H9 (cell line): ENCODE measurements at regions not wholly inside any gene's neighbourhood (a gene's known extent, or its start where the extent isn't known, plus 50 kb on each side); places are given as distances from the start of the nearest gene placed in this dataset.

ENCODE experiments used
- DNase-seq: peaks from one replicate; pipeline ENCODE4 v3.0.0-alpha.2; 2017
- H2AFZ ChIP-seq: one replicate; pipeline ENCODE4 v1.6.1; 2013; ENCODE audit warnings: mild to moderate bottlenecking, low read length, control low read depth, moderate library complexity
- H2AK5ac ChIP-seq: 2 replicates; pipeline ENCODE4 v1.6.1; 2013; ENCODE audit warnings: low read length, control low read depth, mixed read lengths; ENCODE audit not compliant: insufficient read length
- H2BK120ac ChIP-seq: one replicate; pipeline ENCODE4 v1.6.1; 2013; ENCODE audit warnings: low read depth, mild to moderate bottlenecking, low read length, control low read depth, inconsistent platforms; ENCODE audit not compliant: poor library complexity, severe bottlenecking
- H2BK12ac ChIP-seq: 2 replicates; pipeline ENCODE4 v1.6.1; 2013; ENCODE audit warnings: low read length, control low read depth, mixed read lengths, low read depth; ENCODE audit not compliant: insufficient read length
- H2BK15ac ChIP-seq: 2 replicates; pipeline ENCODE4 v1.6.1; 2013; ENCODE audit warnings: low read depth, low read length, control low read depth
- H2BK20ac ChIP-seq: one replicate; pipeline ENCODE4 v1.6.1; 2013; ENCODE audit warnings: low read depth, mild to moderate bottlenecking, low read length, control low read depth, inconsistent platforms; ENCODE audit not compliant: poor library complexity, severe bottlenecking
- H2BK5ac ChIP-seq: 2 replicates; pipeline ENCODE4 v1.6.1; 2013; ENCODE audit warnings: low read length, control low read depth, mixed read lengths; ENCODE audit not compliant: insufficient read length
- H3K14ac ChIP-seq: 2 replicates; pipeline ENCODE4 v1.6.1; 2013; ENCODE audit warnings: low read length, control low read depth; ENCODE audit not compliant: insufficient read depth
- H3K18ac ChIP-seq: 2 replicates; pipeline ENCODE4 v1.6.1; 2013; ENCODE audit warnings: low read depth, mild to moderate bottlenecking, mixed read lengths, low read length, control low read depth; ENCODE audit not compliant: insufficient read length
- H3K23ac ChIP-seq: 2 replicates; pipeline ENCODE4 v1.6.1; 2013; ENCODE audit warnings: low read length, control low read depth, mixed read lengths, low read depth; ENCODE audit not compliant: insufficient read length
- H3K23me2 ChIP-seq: 2 replicates; pipeline ENCODE4 v1.6.1; 2013; ENCODE audit warnings: low read depth, mild to moderate bottlenecking, mixed read lengths, low read length, control low read depth; ENCODE audit not compliant: insufficient read length, poor library complexity, severe bottlenecking
- H3K27ac ChIP-seq: 2 replicates; pipeline ENCODE4 v1.5.1; 2013; ENCODE audit warnings: low read length, control low read depth, mixed read lengths, low read depth; ENCODE audit not compliant: insufficient read length
- H3K27me3 ChIP-seq: 2 replicates; pipeline ENCODE4 v1.6.1; 2013; ENCODE audit warnings: low read length, control low read depth, inconsistent platforms; ENCODE audit not compliant: insufficient read depth
- H3K4ac ChIP-seq: 2 replicates; pipeline ENCODE4 v1.6.1; 2013; ENCODE audit warnings: low read depth, mild to moderate bottlenecking, control low read depth, inconsistent platforms, low read length, moderate library complexity
- H3K4me1 ChIP-seq: 2 replicates; pipeline ENCODE4 v1.6.1; 2013; ENCODE audit warnings: low read length, control low read depth, inconsistent platforms; ENCODE audit not compliant: insufficient read depth
- H3K4me2 ChIP-seq: 2 replicates; pipeline ENCODE4 v1.6.1; 2013; ENCODE audit warnings: low read length, control low read depth, mixed read lengths; ENCODE audit not compliant: insufficient read length, insufficient read depth
- H3K56ac ChIP-seq: 2 replicates; pipeline ENCODE4 v1.6.1; 2013; ENCODE audit warnings: low read depth, mild to moderate bottlenecking, mixed read lengths, low read length, control low read depth; ENCODE audit not compliant: insufficient read length
- H3K79me1 ChIP-seq: 2 replicates; pipeline ENCODE4 v1.6.1; 2013; ENCODE audit warnings: low read depth, mild to moderate bottlenecking, moderate library complexity, low read length, control low read depth, inconsistent platforms; ENCODE audit not compliant: insufficient read depth, poor library complexity, severe bottlenecking
- H3K79me2 ChIP-seq: 2 replicates; pipeline ENCODE4 v1.6.1; 2013; ENCODE audit warnings: low read length, control low read depth, inconsistent platforms; ENCODE audit not compliant: insufficient read depth
- H3K9ac ChIP-seq: 2 replicates; pipeline ENCODE4 v1.6.1; 2013; ENCODE audit warnings: low read length, control low read depth, mixed read lengths; ENCODE audit not compliant: insufficient read length; ENCODE audit errors: extremely low read depth
- H3K9me3 ChIP-seq: one replicate; pipeline ENCODE4 v1.6.1; 2013; ENCODE audit warnings: low read depth, low read length, inconsistent platforms; ENCODE audit not compliant: control insufficient read depth
- H3T11ph ChIP-seq: one replicate; pipeline ENCODE4 v1.6.1; 2013; ENCODE audit warnings: mild to moderate bottlenecking, low read length, control low read depth, inconsistent platforms
- H4K20me1 ChIP-seq: one replicate; pipeline ENCODE4 v1.6.1; 2013; ENCODE audit not compliant: control insufficient read depth, insufficient read length, insufficient read depth
- H4K5ac ChIP-seq: 2 replicates; pipeline ENCODE4 v1.6.1; 2013; ENCODE audit warnings: low read depth, mild to moderate bottlenecking, mixed read lengths, low read length, control low read depth; ENCODE audit not compliant: insufficient read length
- H4K8ac ChIP-seq: replicated peaks from 2 replicates; pipeline ENCODE4 v1.6.1; 2013; ENCODE audit warnings: low read length, control low read depth, mixed read lengths, low read depth; ENCODE audit not compliant: insufficient read length
- H4K91ac ChIP-seq: 2 replicates; pipeline ENCODE4 v1.6.1; 2013; ENCODE audit warnings: low read depth, mild to moderate bottlenecking, moderate library complexity, mixed read lengths, low read length, control low read depth; ENCODE audit not compliant: insufficient read length
- H3K27ac Mint-ChIP-seq, 3 experiments: 2 replicates in 2 of 3; 3 replicates in 1 of 3; pipeline ENCODE4 v1.8.0; 2020 to 2021; ENCODE audit warnings: mixed read lengths in 3 of 3, mild to moderate bottlenecking in 1 of 3, moderate library complexity in 1 of 3
- H3K27me3 Mint-ChIP-seq: 2 replicates; pipeline ENCODE4 v1.8.0; 2021; ENCODE audit warnings: low read depth, mild to moderate bottlenecking, moderate library complexity, mixed read lengths
- H3K36me3 Mint-ChIP-seq, 3 experiments: 2 replicates in 2 of 3; 3 replicates in 1 of 3; pipeline ENCODE4 v1.8.0; 2020 to 2021; ENCODE audit warnings: low read depth in 3 of 3, mixed read lengths in 3 of 3; ENCODE audit not compliant: insufficient read depth in 1 of 3
- H3K4me1 Mint-ChIP-seq, 2 experiments: 2 replicates each; pipeline ENCODE4 v1.8.0; 2020; ENCODE audit warnings: mixed read lengths in 2 of 2
- H3K4me3 Mint-ChIP-seq, 2 experiments: 2 replicates in 1 of 2; 3 replicates in 1 of 2; pipeline ENCODE4 v1.8.0; 2020 to 2021; ENCODE audit warnings: mild to moderate bottlenecking in 2 of 2, mixed read lengths in 2 of 2, moderate library complexity in 1 of 2
- H3K9me3 Mint-ChIP-seq, 2 experiments: 2 replicates in 1 of 2; 3 replicates in 1 of 2; pipeline ENCODE4 v1.8.0; 2020; ENCODE audit warnings: mild to moderate bottlenecking in 2 of 2, mixed read lengths in 2 of 2, moderate library complexity in 1 of 2
- WGBS: extraction: QIAGEN DNeasy Blood & Tissue Kit; methylation state at CpG from one replicate; pipeline ENCODE4 v1.1.7; 2013; ENCODE audit warnings: missing lambda C conversion rate, low lambda C conversion rate, mixed read lengths; ENCODE audit not compliant: insufficient read length; ENCODE audit errors: extremely low coverage; 5-methylcytosine and 5-hydroxymethylcytosine counted together
- TF ChIP-seq, protein P1 (sequence below): fragments of 200-600 bp; sonication (generic); conservative IDR thresholded peaks from 3 replicates; pipeline ENCODE4 v1.8.0; 2021; ENCODE audit warnings: antibody characterized with exemption, mild to moderate bottlenecking

DNA sequence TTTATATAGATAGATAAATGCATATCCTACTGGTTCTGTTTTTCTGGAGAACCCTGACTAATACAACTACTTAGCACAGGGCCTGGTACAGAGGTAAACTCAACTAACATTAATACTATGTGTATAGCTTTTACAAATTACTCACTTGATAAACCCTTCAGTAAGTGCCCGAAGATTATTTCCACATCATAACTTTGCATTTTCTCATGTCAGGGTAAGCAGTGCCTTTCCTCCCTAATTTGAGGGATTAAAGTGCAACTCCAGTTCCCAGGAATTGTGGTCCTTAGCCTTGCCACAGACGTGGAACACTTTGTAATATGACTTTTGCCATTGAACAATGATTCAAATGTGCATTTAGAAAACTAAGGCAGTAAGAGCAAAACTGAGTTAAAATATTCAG, 147.5 kb upstream of the SMLR1 start:
- no peak overlapping the region for H2AFZ ChIP-seq

More for the DNA sequence above, 147.5 kb upstream of the SMLR1 start:
- Histone ChIP-seq H3K56ac (no peak overlapping the region), H3K4me2 (no peak overlapping the region), H2BK15ac (no peak overlapping the region), H3K27ac (no peak overlapping the region), H3K27me3 (no peaks in the 10 kb centered on the region), H4K91ac (no peak overlapping the region), H2BK120ac (no peak overlapping the region), H2BK20ac (no peak overlapping the region), H3K23ac (no peak overlapping the region), H4K20me1 (no peaks in the 10 kb centered on the region), H3K4ac (no peak overlapping the region), H2BK5ac (no peak overlapping the region), H2AK5ac (no peak overlapping the region), H3K79me1 (no peaks in the 10 kb centered on the region), H3K14ac (no peak overlapping the region), H4K8ac (no peak overlapping the region), H3K79me2 (no peaks in the 10 kb centered on the region), H3T11ph (no peak overlapping the region), H3K18ac (no peak overlapping the region), H2BK12ac (no peak overlapping the region), H3K9me3 (no peaks in the 10 kb centered on the region), H3K4me1 (no peaks in the 10 kb centered on the region), H3K9ac (no peak overlapping the region), H3K23me2 (no peaks in the 10 kb centered on the region), H4K5ac (no peak overlapping the region)
- Mint-ChIP-seq H3K4me3 (no peak overlapping the region), H3K9me3 (no peaks in the 10 kb centered on the region; a peak in 2 of 5 replicates), H3K27ac (no peak overlapping the region), H3K27me3 (no peaks in the 10 kb centered on the region; the same call in 1 of the 2 replicates), H3K36me3 (no peaks in the 10 kb centered on the region), H3K4me1 (peaks cover 3 to 6% of the 10 kb centered on the region in 2 experiments; a peak in 2 of 4 replicates)
- WGBS, result no CpG with 5 or more reads among the region's 2 CpGs
- TF ChIP-seq, protein P1, sequence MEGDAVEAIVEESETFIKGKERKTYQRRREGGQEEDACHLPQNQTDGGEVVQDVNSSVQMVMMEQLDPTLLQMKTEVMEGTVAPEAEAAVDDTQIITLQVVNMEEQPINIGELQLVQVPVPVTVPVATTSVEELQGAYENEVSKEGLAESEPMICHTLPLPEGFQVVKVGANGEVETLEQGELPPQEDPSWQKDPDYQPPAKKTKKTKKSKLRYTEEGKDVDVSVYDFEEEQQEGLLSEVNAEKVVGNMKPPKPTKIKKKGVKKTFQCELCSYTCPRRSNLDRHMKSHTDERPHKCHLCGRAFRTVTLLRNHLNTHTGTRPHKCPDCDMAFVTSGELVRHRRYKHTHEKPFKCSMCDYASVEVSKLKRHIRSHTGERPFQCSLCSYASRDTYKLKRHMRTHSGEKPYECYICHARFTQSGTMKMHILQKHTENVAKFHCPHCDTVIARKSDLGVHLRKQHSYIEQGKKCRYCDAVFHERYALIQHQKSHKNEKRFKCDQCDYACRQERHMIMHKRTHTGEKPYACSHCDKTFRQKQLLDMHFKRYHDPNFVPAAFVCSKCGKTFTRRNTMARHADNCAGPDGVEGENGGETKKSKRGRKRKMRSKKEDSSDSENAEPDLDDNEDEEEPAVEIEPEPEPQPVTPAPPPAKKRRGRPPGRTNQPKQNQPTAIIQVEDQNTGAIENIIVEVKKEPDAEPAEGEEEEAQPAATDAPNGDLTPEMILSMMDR, result no peak
- no peak for DNase-seq
